ENCODE measurements at regions not wholly inside any gene's neighbourhood (a gene's known extent, or its start where the extent isn't known, plus 50 kb on each side); places are given as distances from the start of the nearest gene placed in this dataset.

GRCh38 chr9:28032268-28032590 is 458.9 kb upstream of the C9orf72 start:
- dilution Hi-C loops (cut with MboI; ENCODE audit: extremely low pct_ligation_motif_present, low sequenced_read_pairs) (no loop called here), intact Hi-C loops (cut with micrococcal nuclease) (no loop called here)
- no peaks in the 10 kb centered on the region for H3K4me1 ChIP-seq (ENCODE audit: control insufficient read depth, extremely low read depth, insufficient read depth, low read length)
- TF ChIP-seq FOS (IDR thresholded peaks at IDR 0.05; ENCODE audit: borderline replicate concordance, insufficient read depth, low read length) (no peak), MYC (IDR thresholded peaks at IDR 0.05; ENCODE audit: low read depth, low read length) (no peak), MAX (IDR thresholded peaks at IDR 0.05; ENCODE audit: insufficient read depth, insufficient read length) (no peak), POLR2AphosphoS5 (IDR thresholded peaks at IDR 0.05; ENCODE audit: insufficient read depth, low read depth, low read length) (no peak), EZH2 (IDR thresholded peaks at IDR 0.05; ENCODE audit: borderline replicate concordance, low read depth, low read length, severe bottlenecking) (no peak), CTCF (IDR thresholded peaks at IDR 0.05; ENCODE audit: extremely low read depth in 1 of 2, insufficient read depth in 1 of 2, low read depth in 1 of 2, low read length in 2 of 2) (no peak), GATA2 (IDR thresholded peaks at IDR 0.05; ENCODE audit: insufficient read depth, insufficient read length, low read depth, low read length) (no peak), JUN (IDR thresholded peaks at IDR 0.05; ENCODE audit: borderline replicate concordance, insufficient read depth, insufficient read length, low read depth) (no peak), POLR2A (IDR thresholded peaks at IDR 0.05; ENCODE audit: low read depth, low read length) (no peak)
- no TSS peak for BruUV-seq (replicated peaks)
- H3K79me2 ChIP-seq (ENCODE audit: control insufficient read depth, insufficient read depth, low read length) = no peaks in the 10 kb centered on the region
- no peak overlapping the region for H2AFZ ChIP-seq (ENCODE audit: low read depth, low read length)
- FAIRE-seq = no peak
- no peak for DNase-seq (ENCODE audit: low read depth, low spot score)
- no peaks in the 10 kb centered on the region for H3K9me3 ChIP-seq (replicated peaks; ENCODE audit: control insufficient read depth, insufficient read depth, low read length)
- no peak overlapping the region for H3K4me2 ChIP-seq (ENCODE audit: insufficient read depth, low read length)
- H3K9me1 ChIP-seq (replicated peaks; ENCODE audit: control insufficient read depth, extremely low read depth, insufficient read depth, low read length) = no peaks in the 10 kb centered on the region
- H3K27ac ChIP-seq (ENCODE audit: insufficient read depth, low read depth, low read length) = no peak overlapping the region
- H3K27me3 ChIP-seq (ENCODE audit: control insufficient read depth in 2 of 2, insufficient read depth in 2 of 2, low read length in 2 of 2) = no peaks in the 10 kb centered on the region
- no peak overlapping the region for H3K4me3 ChIP-seq (replicated peaks in 1 of 3; ENCODE audit: insufficient read depth in 1 of 3, low read depth in 1 of 3, low read length in 3 of 3)
- no peak overlapping the region for H3K9ac ChIP-seq (replicated peaks; ENCODE audit: extremely low read depth, insufficient read depth, low read length)
- ChIA-PET POLR2A (no interaction called here), CTCF (no interaction called here)
- H4K20me1 ChIP-seq (replicated peaks; ENCODE audit: control insufficient read depth, extremely low read depth, insufficient read depth, low read length) = no peaks in the 10 kb centered on the region
- no peaks in the 10 kb centered on the region for H3K36me3 ChIP-seq (ENCODE audit: control insufficient read depth in 2 of 2, extremely low read depth in 1 of 2, insufficient read depth in 2 of 2, low read length in 2 of 2)
